ENCODE measurements at regions not wholly inside any gene's neighbourhood (a gene's known extent, or its start where the extent isn't known, plus 50 kb on each side); places are given as distances from the start of the nearest gene placed in this dataset.

- TF ChIP-seq POLR2A (IDR thresholded peaks at IDR 0.05; ENCODE audit: low read length), result no peak
- no peak for TF ChIP-seq GATA1 (IDR thresholded peaks at IDR 0.05; ENCODE audit: low read depth, low read length)
These were observed 477.8 kb upstream of the RGMA start for GRCh38 chr15:93566762-93567161.

Data from erythroblast (primary cell).